HG03103 (cell line): ENCODE measurements at regions not wholly inside any gene's neighbourhood (a gene's known extent, or its start where the extent isn't known, plus 50 kb on each side); places are given as distances from the start of the nearest gene placed in this dataset.
"Not testable (repeated sequence)": the region's sequence is repeated elsewhere in the genome, so short reads cannot be mapped to it uniquely, and the experiment has no call there.

ENCODE experiments used
- ATAC-seq: cut with Tn5 transposase; IDR thresholded peaks from one replicate; pipeline ENCODE4 v1.9.1; 2021; ENCODE audit warnings: low read depth; ENCODE audit not compliant: unreplicated experiment

- ATAC-seq: no peak
These were observed 153.2 kb upstream of the NR2F2 start for GRCh38 chr15:96177279-96177678.

- no peak for ATAC-seq
These were observed 150.3 kb upstream of the NR2F2 start for GRCh38 chr15:96180087-96180748.

- no peak for ATAC-seq
These were observed 149.3 kb upstream of the NR2F2 start for GRCh38 chr15:96181217-96181616.

GRCh38 chr15:96181873-96182301, 148.6 kb upstream of the NR2F2 start:
- ATAC-seq: no peak

- no peak for ATAC-seq
These were observed 147.6 kb upstream of the NR2F2 start for GRCh38 chr15:96182736-96183513.

GRCh38 chr15:96183514-96183850, 147.0 kb upstream of the NR2F2 start:
- ATAC-seq: no peak

GRCh38 chr15:96183867-96184266, 146.6 kb upstream of the NR2F2 start:
- no peak for ATAC-seq

GRCh38 chr15:96184297-96184696, 146.2 kb upstream of the NR2F2 start:
- no peak for ATAC-seq

- ATAC-seq: no peak
These were observed 144.4 kb upstream of the NR2F2 start for GRCh38 chr15:96186105-96186504.

- ATAC-seq: no peak
These were observed 142.9 kb upstream of the NR2F2 start for GRCh38 chr15:96187341-96188305.

GRCh38 chr15:96197721-96198120, 132.8 kb upstream of the NR2F2 start:
- no peak for ATAC-seq

- no peak for ATAC-seq
These were observed 131.4 kb upstream of the NR2F2 start for GRCh38 chr15:96199111-96199510.

GRCh38 chr15:96200357-96200967, 130.0 kb upstream of the NR2F2 start:
- ATAC-seq: no peak

- no peak for ATAC-seq
These were observed 128.8 kb upstream of the NR2F2 start for GRCh38 chr15:96201696-96202095.

- not testable (repeated sequence) for ATAC-seq
These were observed 124.9 kb upstream of the NR2F2 start for GRCh38 chr15:96205588-96205987.

GRCh38 chr15:96207377-96208006, 123.0 kb upstream of the NR2F2 start:
- no peak for ATAC-seq

GRCh38 chr15:96209285-96209735, 121.2 kb upstream of the NR2F2 start:
- no peak for ATAC-seq

- ATAC-seq: no peak
These were observed 117.5 kb upstream of the NR2F2 start for GRCh38 chr15:96213045-96213444.

GRCh38 chr15:96213896-96214295, 116.6 kb upstream of the NR2F2 start:
- ATAC-seq: no peak

GRCh38 chr15:96216481-96216880, 114.0 kb upstream of the NR2F2 start:
- not testable (repeated sequence) for ATAC-seq
